AG04449 (cell line): ENCODE measurements at regions not wholly inside any gene's neighbourhood (a gene's known extent, or its start where the extent isn't known, plus 50 kb on each side); places are given as distances from the start of the nearest gene placed in this dataset.

Experiments used
- CTCF ChIA-PET: fragments of 350-600 bp; formaldehyde crosslinking; extraction: SDS; loops from one replicate; lab custom pipeline; 2021; ENCODE audit warnings: antibody characterized with exemption; lab: Yijun Ruan, JAX
- POLR2A ChIA-PET: fragments of 400-600, 350-600 bp; formaldehyde crosslinking; extraction: SDS; loops from one replicate; lab custom pipeline; 2020; ENCODE audit warnings: antibody characterized with exemption, inconsistent platforms; lab: Yijun Ruan, JAX
- DNase-seq: peaks from one replicate; pipeline ENCODE4 v3.0.0-alpha.2; 2010; ENCODE audit warnings: low read depth, low spot score
- H3K4me3 ChIP-seq: 2 replicates; pipeline ENCODE4 v1.5.1; 2011; ENCODE audit warnings: low read depth, mild to moderate bottlenecking, control low read depth, low read length
- CTCF ChIP-seq: IDR thresholded peaks from one replicate; pipeline ENCODE4 v1.5.1; 2011; ENCODE audit warnings: mild to moderate bottlenecking, moderate library complexity, low read length, control low read depth, inconsistent platforms; ENCODE audit not compliant: insufficient read depth; ENCODE audit errors: missing control alignments

- ChIA-PET POLR2A (no interaction called here), CTCF (interaction anchor here (2.6 kb wide), 1 partner anchor 14 kb away, joined by 14 read pairs; no protein-coding TSS in a partner anchor)
- no peak for DNase-seq
- H3K4me3 ChIP-seq: no peak overlapping the region
- no peak for TF ChIP-seq CTCF
Measured at GRCh38 chr7:31457551-31457950, 56.3 kb upstream of the ITPRID1 start.

- ChIA-PET POLR2A (no interaction called here), CTCF (no interaction called here)
- no peak for TF ChIP-seq CTCF
- no peak for DNase-seq
- no peak overlapping the region for H3K4me3 ChIP-seq
Measured at GRCh38 chr7:31458203-31458602, 55.7 kb upstream of the ITPRID1 start.

- ChIA-PET CTCF (interaction anchor here (0.9 to 1.3 kb wide), 2 partner anchors 19 to 742 kb away, joined by 3 to 6 read pairs; no protein-coding TSS in a partner anchor), POLR2A (no interaction called here)
- H3K4me3 ChIP-seq: no peak overlapping the region
- TF ChIP-seq CTCF: no peak
- DNase-seq: no peak
Measured at GRCh38 chr7:31462636-31463035, 51.3 kb upstream of the ITPRID1 start.
